ENCODE measurements at regions not wholly inside any gene's neighbourhood (a gene's known extent, or its start where the extent isn't known, plus 50 kb on each side); places are given as distances from the start of the nearest gene placed in this dataset.

- no peak for DNase-seq (ENCODE audit: extremely low read depth, low read depth)
- TF ChIP-seq CTCF (IDR thresholded peaks at IDR 0.05; ENCODE audit: low read depth, low read length): no peak
Observed at GRCh38 chr16:9337308-9338032, 246.0 kb downstream of the HAPSTR1 start.

GRCh38 chr16:9338068-9338467, 246.6 kb downstream of the HAPSTR1 start:
- no peak for DNase-seq (ENCODE audit: extremely low read depth, low read depth)
- TF ChIP-seq CTCF (IDR thresholded peaks at IDR 0.05; ENCODE audit: low read depth, low read length): no peak

- no peak for TF ChIP-seq CTCF (IDR thresholded peaks at IDR 0.05; ENCODE audit: low read depth, low read length)
- DNase-seq (ENCODE audit: extremely low read depth, low read depth): no peak
Observed at GRCh38 chr16:9338510-9338909, 247.1 kb downstream of the HAPSTR1 start.

- DNase-seq (ENCODE audit: extremely low read depth, low read depth): no peak
Observed at GRCh38 chr16:9340526-9341256, 249.2 kb downstream of the HAPSTR1 start.

GRCh38 chr16:9343276-9343675, 251.8 kb downstream of the HAPSTR1 start:
- DNase-seq (ENCODE audit: extremely low read depth, low read depth): no peak
- no peak for TF ChIP-seq CTCF (IDR thresholded peaks at IDR 0.05; ENCODE audit: low read depth, low read length)

More at GRCh38 chr16:9340526-9341256, 249.2 kb downstream of the HAPSTR1 start:
- TF ChIP-seq CTCF (IDR thresholded peaks at IDR 0.05; ENCODE audit: low read depth, low read length): no peak

- DNase-seq (ENCODE audit: extremely low read depth, low read depth): no peak
- no peak for TF ChIP-seq CTCF (IDR thresholded peaks at IDR 0.05; ENCODE audit: low read depth, low read length)
Observed at GRCh38 chr16:9344508-9344907, 253.1 kb downstream of the HAPSTR1 start.

- DNase-seq (ENCODE audit: extremely low read depth, low read depth): no peak
- TF ChIP-seq CTCF (IDR thresholded peaks at IDR 0.05; ENCODE audit: low read depth, low read length): no peak
Observed at GRCh38 chr16:9345046-9345445, 253.6 kb downstream of the HAPSTR1 start.
